Spleen (tissue), 11 donors: ENCODE measurements at regions not wholly inside any gene's neighbourhood (a gene's known extent, or its start where the extent isn't known, plus 50 kb on each side); places are given as distances from the start of the nearest gene placed in this dataset.

Experiments
- DNase-seq: peaks from one replicate; pipeline ENCODE4 v3.0.0-alpha.2; 2020
- H3K27ac ChIP-seq, 8 donors: fragments of 200-600 bp; sonication (generic) in 7 of 8; 1 replicate in 4 of 8; 2 replicates in 4 of 8; pipeline versions ENCODE4 v1.5.0 to v1.8.0; 2016 to 2021; ENCODE audit warnings: inconsistent platforms in 4 of 8, mild to moderate bottlenecking in 4 of 8, moderate library complexity in 1 of 8
- H3K27me3 ChIP-seq, 7 donors: fragments of 200-600 bp; sonication (generic) in 6 of 7; replicated peaks in 1 of 7; 1 replicate in 4 of 7; 2 replicates in 3 of 7; pipeline versions ENCODE4 v1.5.0 to v1.8.0; 2016 to 2021; ENCODE audit warnings: inconsistent platforms in 3 of 7, mild to moderate bottlenecking in 1 of 7
- H3K36me3 ChIP-seq, 6 donors: fragments of 200-600 bp; sonication (generic) in 5 of 6; 1 replicate in 4 of 6; 2 replicates in 2 of 6; pipeline versions ENCODE4 v1.5.0 to v1.8.0; 2016 to 2021; ENCODE audit warnings: inconsistent platforms in 2 of 6
- H3K4me1 ChIP-seq, 6 donors: fragments of 200-600 bp; sonication (generic) in 5 of 6; 1 replicate in 3 of 6; 2 replicates in 3 of 6; pipeline versions ENCODE4 v1.5.0 to v1.8.0; 2016 to 2021; ENCODE audit warnings: inconsistent platforms in 3 of 6
- H3K4me3 ChIP-seq, 8 donors: fragments of 200-600 bp; sonication (generic) in 7 of 8; 1 replicate in 4 of 8; 2 replicates in 4 of 8; pipeline versions ENCODE4 v1.5.0 to v1.8.0; 2016 to 2021; ENCODE audit warnings: inconsistent platforms in 4 of 8, mild to moderate bottlenecking in 4 of 8, moderate library complexity in 2 of 8
- H3K9me3 ChIP-seq, 8 donors: fragments of 200-600 bp; sonication (generic) in 7 of 8; 1 replicate in 4 of 8; 2 replicates in 4 of 8; pipeline versions ENCODE4 v1.5.0 to v1.8.0; 2016 to 2021; ENCODE audit warnings: inconsistent platforms in 4 of 8
- POLR2A ChIP-seq, 3 donors: fragments of 450-650 bp; IDR thresholded peaks; one replicate each; pipeline ENCODE4 v1.5.1; 2017; ENCODE audit warnings: antibody characterized with exemption in 3 of 3, mild to moderate bottlenecking in 1 of 3
- POLR2AphosphoS5 ChIP-seq, 3 donors: sonication (generic); formaldehyde crosslinking; IDR thresholded peaks; one replicate each; pipeline ENCODE4 v1.5.1; 2017; ENCODE audit warnings: antibody characterized with exemption in 3 of 3
- WGBS, 5 donors: extraction: QIAGEN DNeasy Blood & Tissue Kit in 3 of 5; methylation state at CpG; one replicate each; pipeline versions ENCODE4 v1.1.5 to v1.1.7; 2013 to 2018; 5-methylcytosine and 5-hydroxymethylcytosine counted together
- intact Hi-C: fragments of 100-400 bp; cut with DNase I; formaldehyde crosslinking; loops from one replicate; pipeline ENCODE4 v1.15.0; 2023; ENCODE audit warnings: low total_unique reads
- TF ChIP-seq, protein P1 (sequence below), 11 experiments: fragments of 200-600 bp in 7 of 11; fragments of 450-650 bp in 4 of 11; sonication (generic) in 4 of 11; IDR thresholded peaks in 8 of 11; conservative IDR thresholded peaks in 3 of 11; 1 replicate in 7 of 11; 2 replicates in 4 of 11; pipeline versions ENCODE4 v1.4.0 to v1.8.0; 2016 to 2021; ENCODE audit warnings: antibody characterized with exemption in 11 of 11, inconsistent platforms in 4 of 11, mild to moderate bottlenecking in 1 of 11
- donor health status: healthy with polysubstance abuse.
- donor health status: DM: no; HTN: no; CAD: no; lungs with moderate emphysema.
- donor health status: DM: no; HTN: no; CAD: no.
- donor health status: Bipolar disorder and iron deficiency.
- donor health status: healthy.
- donor health status: DM: no; HTN: no; CAD: no.
- donor health status: DM: yes; HTN: yes; CAD: no.

DNA sequence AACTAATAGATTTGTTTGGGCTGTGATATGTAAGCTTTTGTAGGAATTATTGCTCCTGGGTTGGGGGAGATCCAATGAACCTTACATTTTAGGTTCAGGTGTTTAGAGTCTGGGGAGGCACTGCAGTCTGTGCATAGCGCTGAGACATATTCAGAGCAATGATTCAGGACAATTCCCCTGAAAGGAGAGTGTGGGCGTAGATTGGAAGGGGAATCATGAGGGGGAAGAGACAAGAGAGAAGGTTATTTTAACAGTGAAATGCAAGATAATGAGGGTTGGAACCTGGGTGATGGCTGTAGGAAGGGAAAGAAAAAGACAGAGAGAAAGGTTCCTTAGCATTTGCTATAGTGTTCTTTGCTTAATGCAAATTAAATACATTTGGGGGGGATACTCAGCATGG lies 1013.4 kb downstream of the REEP3 start:
- Histone ChIP-seq H3K4me1 (no peaks in the 10 kb centered on the region), H3K27ac (no peak overlapping the region), H3K36me3 (no peaks in the 10 kb centered on the region), H3K27me3 (no peaks in the 10 kb centered on the region), H3K4me3 (no peak overlapping the region), H3K9me3 (no peaks in the 10 kb centered on the region)
- DNase-seq = no peak
- TF ChIP-seq POLR2AphosphoS5 (IDR thresholded peaks at IDR 0.05) (no peak), POLR2A (IDR thresholded peaks at IDR 0.05) (no peak)
- TF ChIP-seq, protein P1, sequence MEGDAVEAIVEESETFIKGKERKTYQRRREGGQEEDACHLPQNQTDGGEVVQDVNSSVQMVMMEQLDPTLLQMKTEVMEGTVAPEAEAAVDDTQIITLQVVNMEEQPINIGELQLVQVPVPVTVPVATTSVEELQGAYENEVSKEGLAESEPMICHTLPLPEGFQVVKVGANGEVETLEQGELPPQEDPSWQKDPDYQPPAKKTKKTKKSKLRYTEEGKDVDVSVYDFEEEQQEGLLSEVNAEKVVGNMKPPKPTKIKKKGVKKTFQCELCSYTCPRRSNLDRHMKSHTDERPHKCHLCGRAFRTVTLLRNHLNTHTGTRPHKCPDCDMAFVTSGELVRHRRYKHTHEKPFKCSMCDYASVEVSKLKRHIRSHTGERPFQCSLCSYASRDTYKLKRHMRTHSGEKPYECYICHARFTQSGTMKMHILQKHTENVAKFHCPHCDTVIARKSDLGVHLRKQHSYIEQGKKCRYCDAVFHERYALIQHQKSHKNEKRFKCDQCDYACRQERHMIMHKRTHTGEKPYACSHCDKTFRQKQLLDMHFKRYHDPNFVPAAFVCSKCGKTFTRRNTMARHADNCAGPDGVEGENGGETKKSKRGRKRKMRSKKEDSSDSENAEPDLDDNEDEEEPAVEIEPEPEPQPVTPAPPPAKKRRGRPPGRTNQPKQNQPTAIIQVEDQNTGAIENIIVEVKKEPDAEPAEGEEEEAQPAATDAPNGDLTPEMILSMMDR (IDR thresholded peaks at IDR 0.05 in 8 of 11, conservative IDR thresholded peaks at IDR 0.05 in 3 of 11) = no peak
- intact Hi-C loops = no loop called here
- 85 to 97% (median 91%) methylated on average over 2 of the region's 2 CpGs for WGBS, 5 donors

GRCh38 chr10:64535131-64535867 lies 1014.1 kb downstream of the REEP3 start:
- DNase-seq = no peak
- no peaks in the 10 kb centered on the region for H3K9me3 ChIP-seq
- 79 to 91% (median 88%) methylated on average over 9 of the region's 9 CpGs for WGBS, 5 donors
- no peaks in the 10 kb centered on the region for H3K4me1 ChIP-seq
- no peak overlapping the region for H3K4me3 ChIP-seq
- no peaks in the 10 kb centered on the region for H3K27me3 ChIP-seq
- no peak overlapping the region for H3K27ac ChIP-seq
- no peaks in the 10 kb centered on the region for H3K36me3 ChIP-seq
- intact Hi-C loops = no loop called here
- TF ChIP-seq, protein P1 (IDR thresholded peaks at IDR 0.05 in 8 of 11, conservative IDR thresholded peaks at IDR 0.05 in 3 of 11) = no peak
- TF ChIP-seq POLR2A (IDR thresholded peaks at IDR 0.05) (no peak), POLR2AphosphoS5 (IDR thresholded peaks at IDR 0.05) (no peak)

DNA sequence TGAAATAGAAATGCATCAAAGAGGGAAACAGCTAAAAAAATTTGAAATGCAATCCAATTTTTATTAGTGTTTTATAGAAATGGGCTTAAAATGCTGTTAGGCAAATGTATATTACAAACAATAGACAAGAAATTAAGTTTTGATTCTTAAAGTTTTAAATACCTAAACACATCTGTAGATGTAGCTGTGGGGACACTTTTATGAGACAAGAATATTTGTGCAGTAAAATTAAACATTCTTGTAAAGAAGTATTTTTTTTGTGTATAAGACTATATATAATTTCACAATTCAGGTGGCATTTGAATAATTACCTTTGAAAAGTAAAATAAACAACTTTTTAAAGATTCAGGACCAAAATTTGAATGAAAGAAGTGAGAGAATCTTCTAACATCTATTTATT lies 1015.9 kb downstream of the REEP3 start:
- intact Hi-C loops = no loop called here
- TF ChIP-seq POLR2A (IDR thresholded peaks at IDR 0.05) (no peak), POLR2AphosphoS5 (IDR thresholded peaks at IDR 0.05) (no peak)
- TF ChIP-seq, protein P1 (IDR thresholded peaks at IDR 0.05 in 8 of 11, conservative IDR thresholded peaks at IDR 0.05 in 3 of 11) = no peak

GRCh38 chr10:64537928-64538327 lies 1016.7 kb downstream of the REEP3 start:
- Histone ChIP-seq H3K27ac (no peak overlapping the region), H3K27me3 (no peaks in the 10 kb centered on the region), H3K4me3 (no peak overlapping the region), H3K36me3 (no peaks in the 10 kb centered on the region), H3K4me1 (no peaks in the 10 kb centered on the region), H3K9me3 (no peaks in the 10 kb centered on the region)
- no peak for TF ChIP-seq POLR2AphosphoS5 (IDR thresholded peaks at IDR 0.05)
- intact Hi-C loops = no loop called here
- 76 to 90% (median 83%) methylated on average over 5 of the region's 5 CpGs for WGBS, 5 donors
- DNase-seq = no peak

More for the DNA sequence above, 1015.9 kb downstream of the REEP3 start:
- H3K27me3 ChIP-seq = no peaks in the 10 kb centered on the region
- no peak overlapping the region for H3K4me3 ChIP-seq
- no peak overlapping the region for H3K27ac ChIP-seq
- no peaks in the 10 kb centered on the region for H3K36me3 ChIP-seq
- H3K9me3 ChIP-seq = no peaks in the 10 kb centered on the region
- DNase-seq = no peak
- H3K4me1 ChIP-seq = no peaks in the 10 kb centered on the region
